DND-41 (cell line): ENCODE measurements at regions not wholly inside any gene's neighbourhood (a gene's known extent, or its start where the extent isn't known, plus 50 kb on each side); places are given as distances from the start of the nearest gene placed in this dataset.

Source experiments
- EZH2 ChIP-seq: IDR thresholded peaks from 3 replicates; pipeline ENCODE4 v1.6.1; 2012; ENCODE audit warnings: borderline replicate concordance, low read depth, mild to moderate bottlenecking, moderate library complexity, low read length, inconsistent platforms; ENCODE audit not compliant: severe bottlenecking
- TF ChIP-seq, protein P1 (sequence below): IDR thresholded peaks from 2 replicates; pipeline ENCODE4 v1.5.1; 2012; ENCODE audit warnings: borderline replicate concordance, low read length, moderate library complexity, mild to moderate bottlenecking; ENCODE audit not compliant: poor library complexity, severe bottlenecking; ENCODE audit errors: extremely low read depth

DNA sequence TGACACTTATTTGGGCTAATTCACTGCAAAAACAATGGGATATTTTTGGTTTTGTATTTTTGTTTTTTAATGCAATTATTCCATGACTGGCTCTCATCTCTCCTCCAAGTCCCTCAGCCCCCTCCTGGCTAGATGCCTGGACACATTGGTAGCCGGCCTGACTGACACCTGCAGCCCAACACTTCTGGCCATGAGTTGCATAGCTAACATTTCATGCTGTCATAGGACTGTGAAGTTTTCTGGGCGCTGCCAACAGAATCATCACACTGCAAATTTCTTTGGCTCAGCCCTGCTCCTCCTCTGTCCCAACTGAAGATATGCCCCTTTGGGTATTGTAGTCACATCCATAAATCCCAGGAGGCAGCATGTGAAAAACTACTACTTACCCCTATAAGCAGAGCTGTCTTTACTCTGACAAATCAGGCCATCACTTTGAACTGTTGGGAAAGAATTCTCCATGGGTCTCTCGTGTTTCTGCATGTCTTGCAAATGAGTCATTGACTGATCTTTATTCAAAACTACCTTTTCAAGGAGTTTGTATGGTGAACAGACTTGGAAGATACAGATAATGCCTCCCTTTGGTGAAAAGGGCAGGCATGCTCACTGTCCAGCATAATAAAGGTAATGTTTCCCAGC lies 126.7 kb upstream of the LGR5 start:
- no peak for TF ChIP-seq EZH2
- TF ChIP-seq, protein P1, sequence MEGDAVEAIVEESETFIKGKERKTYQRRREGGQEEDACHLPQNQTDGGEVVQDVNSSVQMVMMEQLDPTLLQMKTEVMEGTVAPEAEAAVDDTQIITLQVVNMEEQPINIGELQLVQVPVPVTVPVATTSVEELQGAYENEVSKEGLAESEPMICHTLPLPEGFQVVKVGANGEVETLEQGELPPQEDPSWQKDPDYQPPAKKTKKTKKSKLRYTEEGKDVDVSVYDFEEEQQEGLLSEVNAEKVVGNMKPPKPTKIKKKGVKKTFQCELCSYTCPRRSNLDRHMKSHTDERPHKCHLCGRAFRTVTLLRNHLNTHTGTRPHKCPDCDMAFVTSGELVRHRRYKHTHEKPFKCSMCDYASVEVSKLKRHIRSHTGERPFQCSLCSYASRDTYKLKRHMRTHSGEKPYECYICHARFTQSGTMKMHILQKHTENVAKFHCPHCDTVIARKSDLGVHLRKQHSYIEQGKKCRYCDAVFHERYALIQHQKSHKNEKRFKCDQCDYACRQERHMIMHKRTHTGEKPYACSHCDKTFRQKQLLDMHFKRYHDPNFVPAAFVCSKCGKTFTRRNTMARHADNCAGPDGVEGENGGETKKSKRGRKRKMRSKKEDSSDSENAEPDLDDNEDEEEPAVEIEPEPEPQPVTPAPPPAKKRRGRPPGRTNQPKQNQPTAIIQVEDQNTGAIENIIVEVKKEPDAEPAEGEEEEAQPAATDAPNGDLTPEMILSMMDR, result no peak
